ENCODE measurements at regions not wholly inside any gene's neighbourhood (a gene's known extent, or its start where the extent isn't known, plus 50 kb on each side); places are given as distances from the start of the nearest gene placed in this dataset.

- H3K4me1 ChIP-seq = peaks cover 0 to 11% (median 6%) of the 10 kb centered on the region in 4 donors
- H3K9me3 ChIP-seq = peaks cover 0 to 7% (median 0%) of the 10 kb centered on the region in 4 donors
- DNase-seq (ENCODE audit: extremely low spot score) = no peak
- H3K36me3 ChIP-seq = no peaks in the 10 kb centered on the region
- no peak overlapping the region for H3K4me3 ChIP-seq
- WGBS = 95% methylated on average over 15 of the region's 15 CpGs
- H3K27me3 ChIP-seq = no peaks in the 10 kb centered on the region
- TF ChIP-seq CTCF (IDR thresholded peaks at IDR 0.05) = no peak
- no peak for TF ChIP-seq POLR2A (IDR thresholded peaks at IDR 0.05; ENCODE audit: low read depth)
- TF ChIP-seq POLR2AphosphoS5 (IDR thresholded peaks at IDR 0.05) = no peak
- no peak for TF ChIP-seq EP300 (IDR thresholded peaks at IDR 0.05)
- intact Hi-C loops (cut with DNase I) = no loop called here
- no peak overlapping the region for H3K27ac ChIP-seq (replicated peaks in 1 of 4)
These were observed 103.1 kb upstream of the ID4 start for GRCh38 chr6:19734061-19734460.

- no peak for DNase-seq (ENCODE audit: extremely low spot score)
- H3K4me1 ChIP-seq = peaks cover 0 to 11% (median 6%) of the 10 kb centered on the region in 4 donors
- intact Hi-C loops (cut with DNase I) = no loop called here
- no peak overlapping the region for H3K27ac ChIP-seq (replicated peaks in 1 of 4)
- TF ChIP-seq CTCF (IDR thresholded peaks at IDR 0.05) = no peak
- TF ChIP-seq POLR2A (IDR thresholded peaks at IDR 0.05; ENCODE audit: low read depth) = no peak
- no peak for TF ChIP-seq POLR2AphosphoS5 (IDR thresholded peaks at IDR 0.05)
- TF ChIP-seq EP300 (IDR thresholded peaks at IDR 0.05) = no peak
- no peaks in the 10 kb centered on the region for H3K27me3 ChIP-seq
- no peak overlapping the region for H3K4me3 ChIP-seq
- no peaks in the 10 kb centered on the region for H3K36me3 ChIP-seq
- WGBS = 80% methylated on average over 2 of the region's 2 CpGs
- H3K9me3 ChIP-seq = peaks cover 0 to 7% (median 0%) of the 10 kb centered on the region in 4 donors
These were observed 102.7 kb upstream of the ID4 start for GRCh38 chr6:19734519-19734918.

GRCh38 chr6:19736066-19736465 is 101.1 kb upstream of the ID4 start:
- Histone ChIP-seq H3K36me3 (no peaks in the 10 kb centered on the region), H3K4me1 (peaks cover 0 to 11% (median 6%) of the 10 kb centered on the region in 4 donors), H3K4me3 (no peak overlapping the region), H3K27me3 (no peaks in the 10 kb centered on the region), H3K9me3 (no peaks in the 10 kb centered on the region), H3K27ac (replicated peaks in 1 of 4) (no peak overlapping the region)
- WGBS = 87% methylated on average over 4 of the region's 4 CpGs
- intact Hi-C loops (cut with DNase I) = no loop called here
- TF ChIP-seq EP300 (IDR thresholded peaks at IDR 0.05) = no peak
- TF ChIP-seq POLR2AphosphoS5 (IDR thresholded peaks at IDR 0.05) = no peak
- no peak for TF ChIP-seq CTCF (IDR thresholded peaks at IDR 0.05)
- no peak for TF ChIP-seq POLR2A (IDR thresholded peaks at IDR 0.05; ENCODE audit: low read depth)
- no peak for DNase-seq (ENCODE audit: extremely low spot score)

- WGBS = 44% methylated on average over 1 of the region's 1 CpG
- no peak for DNase-seq (ENCODE audit: extremely low spot score)
- Histone ChIP-seq H3K27me3 (no peaks in the 10 kb centered on the region), H3K4me1 (peaks cover 0 to 11% (median 6%) of the 10 kb centered on the region in 4 donors), H3K36me3 (no peaks in the 10 kb centered on the region), H3K27ac (replicated peaks in 1 of 4) (peak overlapping the region in 2 of 4 donors; percentile 27 to 37), H3K4me3 (no peak overlapping the region), H3K9me3 (no peaks in the 10 kb centered on the region)
- TF ChIP-seq POLR2A (IDR thresholded peaks at IDR 0.05; ENCODE audit: low read depth) = no peak
- no peak for TF ChIP-seq POLR2AphosphoS5 (IDR thresholded peaks at IDR 0.05)
- intact Hi-C loops (cut with DNase I) = no loop called here
These were observed 99.2 kb upstream of the ID4 start for GRCh38 chr6:19738010-19738409.

- no peak for DNase-seq (ENCODE audit: extremely low spot score)
- no peak overlapping the region for H3K27ac ChIP-seq (replicated peaks in 1 of 4)
- WGBS = 96% methylated on average over 7 of the region's 7 CpGs
- H3K9me3 ChIP-seq = no peaks in the 10 kb centered on the region
- no peak overlapping the region for H3K4me3 ChIP-seq
- H3K36me3 ChIP-seq = no peaks in the 10 kb centered on the region
- TF ChIP-seq POLR2AphosphoS5 (IDR thresholded peaks at IDR 0.05) (no peak), POLR2A (IDR thresholded peaks at IDR 0.05; ENCODE audit: low read depth) (no peak)
- intact Hi-C loops (cut with DNase I) = no loop called here
- H3K27me3 ChIP-seq = no peaks in the 10 kb centered on the region
- H3K4me1 ChIP-seq = peaks cover 0 to 5% (median 0%) of the 10 kb centered on the region in 4 donors
These were observed 87.4 kb upstream of the ID4 start for GRCh38 chr6:19749722-19750121.

GRCh38 chr6:19752746-19753145 is 84.4 kb upstream of the ID4 start:
- Histone ChIP-seq H3K9me3 (no peaks in the 10 kb centered on the region), H3K27ac (replicated peaks in 1 of 4) (no peak overlapping the region), H3K4me1 (peaks cover 0 to 5% (median 0%) of the 10 kb centered on the region in 4 donors), H3K27me3 (no peaks in the 10 kb centered on the region), H3K4me3 (no peak overlapping the region), H3K36me3 (no peaks in the 10 kb centered on the region)
- intact Hi-C loops (cut with DNase I) = no loop called here
- 90% methylated on average over 2 of the region's 2 CpGs for WGBS
- TF ChIP-seq EP300 (IDR thresholded peaks at IDR 0.05) (no peak), CTCF (IDR thresholded peaks at IDR 0.05) (no peak), POLR2AphosphoS5 (IDR thresholded peaks at IDR 0.05) (no peak), POLR2A (IDR thresholded peaks at IDR 0.05; ENCODE audit: low read depth) (no peak)
- no peak for DNase-seq (ENCODE audit: extremely low spot score)

Measured in esophagus muscularis mucosa (tissue), 4 donors.